ENCODE measurements at regions not wholly inside any gene's neighbourhood (a gene's known extent, or its start where the extent isn't known, plus 50 kb on each side); places are given as distances from the start of the nearest gene placed in this dataset.

GRCh38 chr11:127448101-127448500 is 447.5 kb upstream of the KIRREL3 start:
- ChIA-PET CTCF (no interaction called here), POLR2A (no interaction called here)
- no peaks in the 10 kb centered on the region for H3K4me1 Mint-ChIP-seq
- no peak for ATAC-seq
- no peak overlapping the region for H3K4me3 Mint-ChIP-seq
- no peak overlapping the region for H3K27ac Mint-ChIP-seq
- no peak for DNase-seq
- intact Hi-C loops (cut with DNase I, micrococcal nuclease) = no loop called here
- H3K27me3 Mint-ChIP-seq = peaks cover 4% of the 10 kb centered on the region
- H3K9me3 Mint-ChIP-seq (ENCODE audit: low read depth) = no peaks in the 10 kb centered on the region
- H3K36me3 Mint-ChIP-seq (ENCODE audit: low read depth) = no peaks in the 10 kb centered on the region

GRCh38 chr11:127445476-127445875 is 444.9 kb upstream of the KIRREL3 start:
- ChIA-PET CTCF (no interaction called here), POLR2A (no interaction called here)
- Mint-ChIP-seq H3K9me3 (ENCODE audit: low read depth) (no peaks in the 10 kb centered on the region), H3K27me3 (peaks cover 4% of the 10 kb centered on the region), H3K4me3 (no peak overlapping the region), H3K36me3 (ENCODE audit: low read depth) (no peaks in the 10 kb centered on the region), H3K4me1 (no peaks in the 10 kb centered on the region), H3K27ac (no peak overlapping the region)
- intact Hi-C loops (cut with DNase I, micrococcal nuclease) = no loop called here
- DNase-seq (no peak), ATAC-seq (no peak)

- no peak for ATAC-seq
- Mint-ChIP-seq H3K27ac (no peak overlapping the region), H3K4me3 (no peak overlapping the region), H3K27me3 (peaks cover 8% of the 10 kb centered on the region), H3K36me3 (ENCODE audit: low read depth) (no peaks in the 10 kb centered on the region), H3K9me3 (ENCODE audit: low read depth) (no peaks in the 10 kb centered on the region), H3K4me1 (no peaks in the 10 kb centered on the region)
- DNase-seq = no peak
- intact Hi-C loops (cut with DNase I, micrococcal nuclease) = no loop called here
- CTCF ChIA-PET = interaction anchor here (0.7 kb wide), 1 partner anchor 284 kb away, joined by 3 read pairs; no protein-coding TSS in a partner anchor
- POLR2A ChIA-PET = no interaction called here
These were observed 442.7 kb upstream of the KIRREL3 start for GRCh38 chr11:127443297-127443696.

GRCh38 chr11:127440616-127441015 is 440.0 kb upstream of the KIRREL3 start:
- ChIA-PET CTCF (no interaction called here), POLR2A (interaction anchor here (0.7 kb wide), 1 partner anchor 281 kb away, joined by 9 read pairs; no protein-coding TSS in a partner anchor)
- DNase-seq (no peak), ATAC-seq (no peak)
- Mint-ChIP-seq H3K27me3 (peaks cover 3% of the 10 kb centered on the region), H3K9me3 (ENCODE audit: low read depth) (no peaks in the 10 kb centered on the region), H3K4me1 (no peaks in the 10 kb centered on the region), H3K4me3 (no peak overlapping the region), H3K27ac (no peak overlapping the region), H3K36me3 (ENCODE audit: low read depth) (no peaks in the 10 kb centered on the region)
- intact Hi-C loops (cut with DNase I, micrococcal nuclease) = no loop called here

GRCh38 chr11:127425281-127425680 is 424.7 kb upstream of the KIRREL3 start:
- H3K27me3 Mint-ChIP-seq = no peaks in the 10 kb centered on the region
- H3K36me3 Mint-ChIP-seq (ENCODE audit: low read depth) = no peaks in the 10 kb centered on the region
- ChIA-PET CTCF (no interaction called here), POLR2A (no interaction called here)
- H3K27ac Mint-ChIP-seq = no peak overlapping the region
- DNase-seq = no peak
- H3K9me3 Mint-ChIP-seq (ENCODE audit: low read depth) = no peaks in the 10 kb centered on the region
- H3K4me3 Mint-ChIP-seq = no peak overlapping the region
- no peak for ATAC-seq
- intact Hi-C loops (cut with DNase I, micrococcal nuclease) = no loop called here
- H3K4me1 Mint-ChIP-seq = no peaks in the 10 kb centered on the region

- H3K27me3 Mint-ChIP-seq = no peaks in the 10 kb centered on the region
- ChIA-PET CTCF (no interaction called here), POLR2A (no interaction called here)
- no peak overlapping the region for H3K4me3 Mint-ChIP-seq
- intact Hi-C loops (cut with DNase I, micrococcal nuclease) = no loop called here
- no peaks in the 10 kb centered on the region for H3K36me3 Mint-ChIP-seq (ENCODE audit: low read depth)
- no peaks in the 10 kb centered on the region for H3K4me1 Mint-ChIP-seq
- DNase-seq (no peak), ATAC-seq (no peak)
- H3K27ac Mint-ChIP-seq = no peak overlapping the region
- no peaks in the 10 kb centered on the region for H3K9me3 Mint-ChIP-seq (ENCODE audit: low read depth)
These were observed 424.1 kb upstream of the KIRREL3 start for GRCh38 chr11:127424661-127425060.

- H3K36me3 Mint-ChIP-seq (ENCODE audit: low read depth) = no peaks in the 10 kb centered on the region
- no peaks in the 10 kb centered on the region for H3K4me1 Mint-ChIP-seq
- no peak overlapping the region for H3K4me3 Mint-ChIP-seq
- intact Hi-C loops (cut with DNase I, micrococcal nuclease) = no loop called here
- no peak for ATAC-seq
- no peaks in the 10 kb centered on the region for H3K27me3 Mint-ChIP-seq
- CTCF ChIA-PET = no interaction called here
- H3K27ac Mint-ChIP-seq = no peak overlapping the region
- DNase-seq = no peak
- H3K9me3 Mint-ChIP-seq (ENCODE audit: low read depth) = no peaks in the 10 kb centered on the region
- POLR2A ChIA-PET = no interaction called here
These were observed 419.6 kb upstream of the KIRREL3 start for GRCh38 chr11:127420139-127420538.

- no peak overlapping the region for H3K27ac Mint-ChIP-seq
- intact Hi-C loops (cut with DNase I, micrococcal nuclease) = no loop called here
- H3K9me3 Mint-ChIP-seq (ENCODE audit: low read depth) = peaks cover 6% of the 10 kb centered on the region
- CTCF ChIA-PET = no interaction called here
- POLR2A ChIA-PET = no interaction called here
- H3K27me3 Mint-ChIP-seq = no peaks in the 10 kb centered on the region
- ATAC-seq = no peak
- DNase-seq = no peak
- H3K4me3 Mint-ChIP-seq = no peak overlapping the region
- no peaks in the 10 kb centered on the region for H3K4me1 Mint-ChIP-seq
- no peaks in the 10 kb centered on the region for H3K36me3 Mint-ChIP-seq (ENCODE audit: low read depth)
These were observed 412.3 kb upstream of the KIRREL3 start for GRCh38 chr11:127412722-127413380.

- ATAC-seq (no peak), DNase-seq (no peak)
- Mint-ChIP-seq H3K4me1 (no peaks in the 10 kb centered on the region), H3K9me3 (ENCODE audit: low read depth) (peaks cover 6% of the 10 kb centered on the region), H3K27me3 (no peaks in the 10 kb centered on the region), H3K27ac (no peak overlapping the region), H3K4me3 (no peak overlapping the region), H3K36me3 (ENCODE audit: low read depth) (no peaks in the 10 kb centered on the region)
- intact Hi-C loops (cut with DNase I, micrococcal nuclease) = no loop called here
- CTCF ChIA-PET = no interaction called here
- POLR2A ChIA-PET = no interaction called here
These were observed 411.7 kb upstream of the KIRREL3 start for GRCh38 chr11:127412234-127412633.

GRCh38 chr11:127411283-127411682 is 410.7 kb upstream of the KIRREL3 start:
- Mint-ChIP-seq H3K4me3 (no peak overlapping the region), H3K9me3 (ENCODE audit: low read depth) (peaks cover 6% of the 10 kb centered on the region), H3K27ac (no peak overlapping the region), H3K27me3 (no peaks in the 10 kb centered on the region), H3K4me1 (no peaks in the 10 kb centered on the region), H3K36me3 (ENCODE audit: low read depth) (no peaks in the 10 kb centered on the region)
- ChIA-PET POLR2A (interaction anchor here (0.5 kb wide), 1 partner anchor 49 kb away, joined by 3 read pairs; no protein-coding TSS in a partner anchor), CTCF (no interaction called here)
- no peak for DNase-seq
- ATAC-seq = no peak
- intact Hi-C loops (cut with DNase I, micrococcal nuclease) = no loop called here

GRCh38 chr11:127395034-127395433 is 394.5 kb upstream of the KIRREL3 start:
- ATAC-seq = no peak
- H3K27ac Mint-ChIP-seq = no peak overlapping the region
- no peak for DNase-seq
- peaks cover 4% of the 10 kb centered on the region for H3K27me3 Mint-ChIP-seq
- POLR2A ChIA-PET = no interaction called here
- H3K36me3 Mint-ChIP-seq (ENCODE audit: low read depth) = no peaks in the 10 kb centered on the region
- H3K4me1 Mint-ChIP-seq = no peaks in the 10 kb centered on the region
- intact Hi-C loops (cut with DNase I, micrococcal nuclease) = no loop called here
- CTCF ChIA-PET = no interaction called here
- H3K4me3 Mint-ChIP-seq = no peak overlapping the region
- peaks cover 2% of the 10 kb centered on the region for H3K9me3 Mint-ChIP-seq (ENCODE audit: low read depth)

GRCh38 chr11:127393460-127393997 is 393.0 kb upstream of the KIRREL3 start:
- intact Hi-C loops (cut with DNase I, micrococcal nuclease) = no loop called here
- no peaks in the 10 kb centered on the region for H3K36me3 Mint-ChIP-seq (ENCODE audit: low read depth)
- DNase-seq (no peak), ATAC-seq (no peak)
- H3K9me3 Mint-ChIP-seq (ENCODE audit: low read depth) = peaks cover 2% of the 10 kb centered on the region
- H3K4me1 Mint-ChIP-seq = no peaks in the 10 kb centered on the region
- ChIA-PET POLR2A (interaction anchor here (0.6 kb wide), 1 partner anchor 174 kb away, joined by 3 read pairs; no protein-coding TSS in a partner anchor), CTCF (no interaction called here)
- H3K27me3 Mint-ChIP-seq = peaks cover 4% of the 10 kb centered on the region
- H3K27ac Mint-ChIP-seq = no peak overlapping the region
- H3K4me3 Mint-ChIP-seq = no peak overlapping the region
